Naive B cell (primary cell): ENCODE measurements at regions not wholly inside any gene's neighbourhood (a gene's known extent, or its start where the extent isn't known, plus 50 kb on each side); places are given as distances from the start of the nearest gene placed in this dataset.

Experiments used
- ATAC-seq, 2 donors: fragments of 150-1000 bp; cut with Tn5 transposase; 2 replicates each; pipeline ENCODE4 v1.10.0; 2021; ENCODE audit warnings: low read depth in 2 of 2, mild to moderate bottlenecking in 2 of 2, moderate library complexity in 2 of 2
- DNase-seq: peaks from one replicate; pipeline ENCODE4 v3.0.0; 2022
- H3K27ac Mint-ChIP-seq, 6 donors: one replicate each; pipeline ENCODE4 v1.8.0; 2020 to 2022; ENCODE audit warnings: mild to moderate bottlenecking in 6 of 6, mixed read lengths in 6 of 6, moderate library complexity in 5 of 6, inconsistent platforms in 2 of 6
- H3K27me3 Mint-ChIP-seq, 3 donors: one replicate each; pipeline ENCODE4 v1.8.0; 2021 to 2022; ENCODE audit warnings: mixed read lengths in 3 of 3, mild to moderate bottlenecking in 1 of 3
- H3K36me3 Mint-ChIP-seq, 2 donors: one replicate each; pipeline ENCODE4 v1.8.0; 2020 to 2022; ENCODE audit warnings: mixed read lengths in 2 of 2, inconsistent platforms in 1 of 2, mild to moderate bottlenecking in 1 of 2
- H3K4me1 Mint-ChIP-seq, 3 donors: one replicate each; pipeline ENCODE4 v1.8.0; 2020 to 2022; ENCODE audit warnings: mixed read lengths in 3 of 3, inconsistent platforms in 1 of 3, mild to moderate bottlenecking in 1 of 3, moderate library complexity in 1 of 3
- H3K4me3 Mint-ChIP-seq, 8 donors: one replicate each; pipeline ENCODE4 v1.8.0; 2020 to 2022; ENCODE audit warnings: mild to moderate bottlenecking in 8 of 8, mixed read lengths in 8 of 8, moderate library complexity in 8 of 8, inconsistent platforms in 2 of 8
- H3K9me3 Mint-ChIP-seq, 7 donors: one replicate each; pipeline ENCODE4 v1.8.0; 2020 to 2022; ENCODE audit warnings: mixed read lengths in 7 of 7, mild to moderate bottlenecking in 5 of 7, inconsistent platforms in 2 of 7, moderate library complexity in 1 of 7

DNA sequence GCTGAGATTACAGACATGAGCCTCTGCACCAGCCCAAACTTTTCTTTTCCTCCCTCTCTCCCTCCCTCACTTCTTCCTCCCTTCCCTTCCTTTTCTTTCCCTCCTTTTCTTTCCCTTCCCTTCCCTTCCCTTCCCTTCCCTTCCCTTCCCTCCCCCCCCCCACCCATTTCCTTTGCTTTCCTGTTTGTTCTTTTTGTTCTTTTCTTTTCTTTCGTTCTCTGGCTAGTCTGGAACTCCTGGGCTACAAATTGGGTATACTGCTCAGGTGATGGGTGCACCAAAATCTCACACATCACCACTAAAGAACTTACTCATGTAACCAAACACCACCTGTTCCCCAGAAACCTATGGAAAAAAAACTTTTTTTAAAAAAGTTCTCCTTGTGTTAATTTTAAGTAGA lies 174.8 kb upstream of the CHODL start:
- DNase-seq = no peak
- Mint-ChIP-seq H3K4me3 (no peak overlapping the region), H3K36me3 (no peaks in the 10 kb centered on the region), H3K27me3 (no peaks in the 10 kb centered on the region), H3K4me1 (no peaks in the 10 kb centered on the region), H3K27ac (no peak overlapping the region), H3K9me3 (peaks cover 0 to 2% (median 0%) of the 10 kb centered on the region in 7 donors)
- no peak for ATAC-seq

DNA sequence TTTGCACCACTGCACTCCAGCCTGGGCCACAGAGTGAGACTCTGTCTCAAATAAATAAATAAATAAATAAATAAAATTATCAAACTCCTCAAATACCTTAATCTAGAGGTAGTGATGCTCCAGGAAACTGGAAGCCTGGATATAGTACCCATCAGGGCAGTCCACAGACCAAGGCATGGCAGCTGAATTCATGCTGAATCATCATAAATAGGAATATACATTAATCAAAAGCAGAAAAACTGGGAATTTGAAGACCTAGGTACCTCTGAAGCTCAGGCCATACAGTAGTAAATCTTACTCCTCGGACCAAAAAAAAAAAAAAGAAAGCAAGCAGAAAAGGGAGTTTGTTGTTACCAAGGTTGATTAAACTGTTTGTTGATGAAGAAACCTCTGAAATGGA lies 184.2 kb upstream of the CHODL start:
- Mint-ChIP-seq H3K36me3 (peaks cover 4 to 8% of the 10 kb centered on the region in 2 donors), H3K27ac (no peak overlapping the region), H3K27me3 (no peaks in the 10 kb centered on the region), H3K9me3 (peaks cover 0 to 11% (median 2%) of the 10 kb centered on the region in 7 donors), H3K4me1 (no peaks in the 10 kb centered on the region), H3K4me3 (no peak overlapping the region)
- ATAC-seq (no peak), DNase-seq (no peak)

DNA sequence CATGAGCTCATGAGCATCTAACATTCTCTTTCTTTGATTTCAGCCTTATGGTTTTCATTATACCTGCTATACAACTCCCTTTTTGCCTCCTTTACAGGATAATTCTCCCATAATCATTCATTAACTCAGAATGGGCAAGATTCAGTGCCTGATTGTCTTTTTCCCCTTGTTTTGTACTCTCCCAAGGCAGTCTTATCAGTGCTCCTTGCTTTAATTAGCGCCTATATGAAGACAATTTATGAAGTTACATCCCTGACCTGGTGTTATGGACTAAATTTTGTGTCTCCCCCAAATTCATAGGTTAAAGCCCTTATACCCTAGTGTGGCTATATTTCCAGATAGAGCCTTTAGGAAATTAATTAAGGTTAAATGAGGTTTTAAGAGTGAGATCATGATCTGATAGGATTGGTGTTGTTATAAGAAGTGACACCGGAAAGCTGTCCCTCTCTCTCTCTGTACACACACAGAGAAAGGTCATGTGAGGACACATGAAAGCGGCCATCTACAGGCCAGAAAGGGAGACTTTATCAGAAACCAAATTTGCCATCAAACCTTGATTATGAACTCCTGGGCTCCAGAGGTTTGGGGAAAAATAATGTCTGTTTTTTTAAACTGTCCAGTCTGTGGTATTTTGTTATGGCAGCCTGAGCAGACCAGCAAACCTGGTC lies 185.8 kb upstream of the CHODL start:
- Mint-ChIP-seq H3K9me3 (peaks cover 0 to 11% (median 2%) of the 10 kb centered on the region in 7 donors), H3K4me3 (no peak overlapping the region), H3K27me3 (no peaks in the 10 kb centered on the region), H3K36me3 (peaks cover 4 to 8% of the 10 kb centered on the region in 2 donors), H3K27ac (no peak overlapping the region), H3K4me1 (no peaks in the 10 kb centered on the region)
- no peak for DNase-seq
- no peak for ATAC-seq

DNA sequence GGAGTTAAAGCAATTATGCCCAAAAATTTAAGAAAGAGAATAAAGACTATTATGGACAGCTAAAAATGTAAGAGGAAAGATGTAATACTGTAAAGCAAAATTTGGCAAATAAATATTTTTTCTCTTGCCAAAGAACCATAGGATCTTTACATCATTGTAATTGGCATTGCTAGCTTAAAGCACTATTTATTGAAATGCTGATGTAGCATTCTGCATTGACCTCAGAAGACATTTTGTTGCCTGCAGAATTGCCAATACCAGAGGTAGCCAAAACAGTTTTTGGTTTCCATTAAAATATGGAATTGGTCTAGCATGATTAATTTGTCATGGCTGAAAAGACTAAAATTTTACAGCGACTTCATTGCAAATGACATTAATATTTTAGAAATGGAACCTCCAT lies 191.5 kb upstream of the CHODL start:
- Mint-ChIP-seq H3K27me3 (no peaks in the 10 kb centered on the region), H3K4me3 (no peak overlapping the region), H3K4me1 (no peaks in the 10 kb centered on the region), H3K36me3 (no peaks in the 10 kb centered on the region), H3K9me3 (peaks cover 0 to 7% (median 0%) of the 10 kb centered on the region in 7 donors), H3K27ac (no peak overlapping the region)
- DNase-seq = no peak
- no peak for ATAC-seq

DNA sequence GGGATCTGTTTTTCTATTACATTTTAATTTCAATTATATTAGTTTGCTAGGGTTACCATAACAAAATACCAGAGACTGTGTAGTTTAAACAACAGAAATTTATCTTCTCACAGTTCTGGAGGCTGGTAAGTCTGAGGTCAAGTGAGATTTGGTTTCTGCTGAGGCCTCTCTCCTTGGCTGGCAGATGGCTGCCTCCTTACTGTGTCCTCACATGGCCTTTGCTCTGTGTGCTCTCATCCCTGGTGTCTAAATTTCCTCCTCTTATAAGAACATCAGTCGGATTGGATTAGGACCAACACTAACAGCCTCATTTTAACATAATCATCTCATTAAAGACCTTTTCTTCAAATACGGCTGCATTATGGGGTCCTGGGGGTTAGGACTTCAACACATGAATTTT lies 195.2 kb upstream of the CHODL start:
- DNase-seq (no peak), ATAC-seq (no peak)
- no peaks in the 10 kb centered on the region for H3K27me3 Mint-ChIP-seq
- peaks cover 0 to 3% (median 0%) of the 10 kb centered on the region in 7 donors for H3K9me3 Mint-ChIP-seq
- H3K4me3 Mint-ChIP-seq = no peak overlapping the region
- no peaks in the 10 kb centered on the region for H3K36me3 Mint-ChIP-seq
- H3K27ac Mint-ChIP-seq = no peak overlapping the region
- H3K4me1 Mint-ChIP-seq = no peaks in the 10 kb centered on the region

DNA sequence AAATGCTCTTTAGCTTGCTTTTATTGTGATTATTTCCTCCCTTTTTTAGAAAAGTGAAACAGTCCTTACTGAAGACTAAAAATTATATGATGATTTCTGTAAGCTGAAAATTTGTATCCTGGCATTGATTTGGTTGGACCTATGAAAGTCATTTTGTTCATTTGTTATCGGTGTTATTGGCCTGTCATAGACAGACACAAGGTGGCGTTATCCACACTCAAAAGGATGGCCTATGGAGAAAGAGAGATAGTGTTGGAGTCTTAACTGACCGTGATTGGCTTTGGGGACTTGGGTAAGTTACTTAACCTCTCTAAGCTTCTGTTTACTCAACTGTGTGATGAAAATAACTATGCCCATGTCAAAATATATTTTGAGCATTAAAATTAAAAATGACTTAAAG lies 203.6 kb upstream of the CHODL start:
- no peaks in the 10 kb centered on the region for H3K27me3 Mint-ChIP-seq
- no peaks in the 10 kb centered on the region for H3K9me3 Mint-ChIP-seq
- no peak for ATAC-seq
- H3K36me3 Mint-ChIP-seq = no peaks in the 10 kb centered on the region
- DNase-seq = no peak
- no peak overlapping the region for H3K27ac Mint-ChIP-seq
- no peak overlapping the region for H3K4me3 Mint-ChIP-seq
- no peaks in the 10 kb centered on the region for H3K4me1 Mint-ChIP-seq

DNA sequence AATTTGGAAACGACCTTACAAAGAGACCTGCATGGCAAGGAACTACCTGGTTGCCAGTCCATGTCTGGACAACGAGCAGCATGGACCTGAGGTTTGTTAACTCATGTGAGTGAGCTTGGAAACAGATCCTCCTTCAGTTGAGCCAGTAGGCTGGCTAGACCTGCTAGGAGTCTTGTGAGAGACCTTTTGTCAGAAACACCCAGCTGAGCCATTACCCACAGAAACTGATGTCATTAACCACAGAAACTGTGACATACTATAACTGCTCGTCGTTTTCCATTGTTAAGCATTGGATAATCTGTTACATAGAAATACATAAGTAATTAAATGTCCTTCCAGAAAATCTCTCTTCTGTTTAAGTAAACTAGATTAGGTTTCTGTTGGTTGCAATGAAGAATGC lies 211.1 kb upstream of the C21orf91 start:
- Mint-ChIP-seq H3K36me3 (no peaks in the 10 kb centered on the region), H3K9me3 (peaks cover 0 to 5% (median 1%) of the 10 kb centered on the region in 7 donors), H3K4me3 (no peak overlapping the region), H3K27ac (peak overlapping the region in 1 of 6 donors; percentile 68), H3K4me1 (no peaks in the 10 kb centered on the region), H3K27me3 (no peaks in the 10 kb centered on the region)
- ATAC-seq (no peak), DNase-seq (no peak)

DNA sequence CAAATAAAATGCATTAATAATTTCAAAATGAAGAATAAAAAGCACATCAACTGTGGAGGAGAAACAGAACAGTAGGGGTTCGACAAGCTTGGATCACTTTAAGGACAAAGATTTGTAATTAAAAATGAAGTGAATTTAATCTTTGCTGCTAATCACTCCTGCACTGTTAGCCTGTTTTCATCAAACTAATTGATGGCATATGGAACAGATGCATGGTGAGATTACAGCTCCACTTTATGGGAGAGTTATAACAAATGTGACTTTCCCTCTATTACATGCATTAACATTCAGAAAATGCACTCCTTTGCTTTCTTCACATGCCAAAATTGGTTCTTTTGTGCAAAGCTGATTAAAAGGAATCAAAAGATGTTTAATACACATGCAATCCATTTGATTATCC lies 207.2 kb upstream of the C21orf91 start:
- no peaks in the 10 kb centered on the region for H3K27me3 Mint-ChIP-seq
- no peaks in the 10 kb centered on the region for H3K4me1 Mint-ChIP-seq
- H3K27ac Mint-ChIP-seq = no peak overlapping the region
- H3K4me3 Mint-ChIP-seq = no peak overlapping the region
- H3K36me3 Mint-ChIP-seq = no peaks in the 10 kb centered on the region
- DNase-seq (no peak), ATAC-seq (no peak)
- peaks cover 0 to 3% (median 0%) of the 10 kb centered on the region in 7 donors for H3K9me3 Mint-ChIP-seq

DNA sequence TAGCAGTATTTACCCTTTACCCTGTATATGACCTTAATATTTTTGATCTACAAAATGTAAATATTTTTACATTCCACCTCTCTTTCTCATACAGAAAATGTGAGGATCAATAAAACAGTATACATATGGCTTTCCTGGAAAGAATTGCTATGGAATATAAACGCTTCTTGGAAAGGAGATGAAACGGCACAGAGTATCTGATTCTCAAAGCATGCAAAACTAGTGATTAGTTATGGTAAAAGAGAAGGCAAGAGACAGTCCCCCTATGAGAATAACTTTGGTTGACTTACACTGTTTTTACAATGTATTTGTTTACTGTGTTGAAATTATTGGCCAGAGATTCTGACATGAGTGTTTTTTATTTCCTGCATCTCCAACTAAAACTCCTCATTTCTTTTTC lies 204.6 kb upstream of the C21orf91 start:
- no peak overlapping the region for H3K27ac Mint-ChIP-seq
- peaks cover 0 to 5% (median 0%) of the 10 kb centered on the region in 7 donors for H3K9me3 Mint-ChIP-seq
- no peaks in the 10 kb centered on the region for H3K27me3 Mint-ChIP-seq
- no peak overlapping the region for H3K4me3 Mint-ChIP-seq
- no peak for DNase-seq
- no peak for ATAC-seq
- H3K36me3 Mint-ChIP-seq = no peaks in the 10 kb centered on the region
- no peaks in the 10 kb centered on the region for H3K4me1 Mint-ChIP-seq

DNA sequence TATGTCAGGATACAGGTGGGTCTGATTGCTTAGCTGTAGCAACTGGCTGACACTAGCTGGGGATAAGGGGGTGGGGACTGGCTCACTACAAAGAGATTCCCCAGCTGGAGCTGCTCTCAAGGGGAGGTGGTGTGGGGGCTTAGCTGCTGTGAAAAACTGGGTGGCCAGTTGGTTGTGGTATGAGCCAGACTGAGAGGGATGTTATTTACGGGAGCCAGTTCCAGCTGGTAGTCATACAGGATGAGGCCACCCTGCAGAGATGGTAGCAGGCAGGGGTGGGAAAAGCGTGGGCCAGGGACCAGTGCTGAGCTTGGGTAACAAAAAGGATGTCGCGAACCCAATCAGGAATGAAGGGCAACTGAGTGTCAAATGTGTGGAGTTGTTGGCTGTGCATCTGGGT lies 204.0 kb upstream of the C21orf91 start:
- Mint-ChIP-seq H3K27ac (no peak overlapping the region), H3K27me3 (no peaks in the 10 kb centered on the region), H3K9me3 (peaks cover 0 to 5% (median 0%) of the 10 kb centered on the region in 7 donors), H3K4me1 (no peaks in the 10 kb centered on the region), H3K36me3 (no peaks in the 10 kb centered on the region), H3K4me3 (no peak overlapping the region)
- DNase-seq (no peak), ATAC-seq (no peak)

DNA sequence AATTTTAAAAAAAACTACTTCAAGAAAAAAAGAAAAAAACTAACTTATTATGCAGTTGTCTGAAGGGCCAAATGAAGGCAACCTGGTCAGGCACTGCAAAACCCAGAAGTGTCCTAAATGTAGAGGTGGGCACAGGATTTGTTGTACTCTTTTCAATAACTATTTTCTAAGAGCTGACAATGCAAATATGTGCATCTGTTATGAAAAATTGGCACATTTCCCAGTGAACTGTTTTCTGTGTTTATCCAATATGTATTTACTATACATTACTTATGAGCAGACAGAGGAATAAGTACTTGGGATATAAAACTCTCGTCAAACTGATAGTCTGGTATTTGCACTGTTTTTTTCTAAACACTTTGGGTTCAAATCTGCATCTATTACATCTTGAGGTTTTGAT lies 188.0 kb upstream of the C21orf91 start:
- DNase-seq (no peak), ATAC-seq (no peak)
- H3K27ac Mint-ChIP-seq = no peak overlapping the region
- H3K36me3 Mint-ChIP-seq = no peaks in the 10 kb centered on the region
- H3K27me3 Mint-ChIP-seq = no peaks in the 10 kb centered on the region
- H3K4me3 Mint-ChIP-seq = no peak overlapping the region
- peaks cover 0 to 2% (median 0%) of the 10 kb centered on the region in 3 donors for H3K4me1 Mint-ChIP-seq
- H3K9me3 Mint-ChIP-seq = peaks cover 0 to 6% (median 2%) of the 10 kb centered on the region in 7 donors

DNA sequence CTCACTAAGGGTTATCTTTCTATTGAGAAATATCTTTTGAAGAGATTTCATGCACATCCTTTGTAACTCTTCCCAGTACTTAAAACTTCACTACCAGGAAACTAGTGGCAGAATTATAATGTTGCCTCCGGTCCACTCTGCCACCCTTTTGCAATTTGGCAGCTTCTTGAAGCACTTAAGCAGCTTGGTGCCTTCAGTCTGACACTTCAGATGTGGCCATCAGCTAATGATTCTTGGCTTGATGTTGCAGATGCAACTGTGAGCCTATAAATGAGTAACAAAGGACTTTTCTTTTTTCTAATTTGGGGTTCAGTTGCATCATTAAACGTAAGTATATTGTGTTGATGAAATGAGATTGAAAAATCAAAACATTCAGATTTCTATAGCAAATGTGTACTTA lies 187.5 kb upstream of the C21orf91 start:
- Mint-ChIP-seq H3K4me3 (no peak overlapping the region), H3K27me3 (no peaks in the 10 kb centered on the region), H3K27ac (no peak overlapping the region), H3K9me3 (peaks cover 0 to 6% (median 2%) of the 10 kb centered on the region in 7 donors), H3K4me1 (peaks cover 0 to 2% (median 0%) of the 10 kb centered on the region in 3 donors), H3K36me3 (no peaks in the 10 kb centered on the region)
- DNase-seq (no peak), ATAC-seq (no peak)

DNA sequence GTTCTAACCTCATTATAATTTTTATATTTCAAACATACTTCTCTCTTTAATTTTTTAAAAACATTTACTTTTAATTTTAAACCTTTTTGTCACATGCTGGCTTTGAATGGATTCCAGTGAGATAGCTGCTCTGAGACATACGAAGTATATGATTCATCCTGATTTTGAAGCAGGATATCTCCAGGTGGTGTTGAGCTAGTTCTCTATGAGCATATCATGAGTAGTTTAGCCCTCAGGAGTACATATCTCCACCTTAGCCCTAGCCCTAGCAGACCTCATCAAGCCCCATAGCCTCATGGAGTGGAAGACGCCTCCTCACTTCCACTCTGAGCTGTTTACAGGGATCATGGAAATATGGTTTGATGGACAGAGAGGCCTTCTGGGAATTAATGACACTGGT lies 183.2 kb upstream of the C21orf91 start:
- Mint-ChIP-seq H3K27ac (no peak overlapping the region), H3K4me3 (no peak overlapping the region), H3K36me3 (no peaks in the 10 kb centered on the region), H3K4me1 (peaks cover 0 to 6% (median 2%) of the 10 kb centered on the region in 3 donors), H3K9me3 (peaks cover 5 to 9% (median 7%) of the 10 kb centered on the region in 7 donors), H3K27me3 (no peaks in the 10 kb centered on the region)
- ATAC-seq (no peak), DNase-seq (no peak)

DNA sequence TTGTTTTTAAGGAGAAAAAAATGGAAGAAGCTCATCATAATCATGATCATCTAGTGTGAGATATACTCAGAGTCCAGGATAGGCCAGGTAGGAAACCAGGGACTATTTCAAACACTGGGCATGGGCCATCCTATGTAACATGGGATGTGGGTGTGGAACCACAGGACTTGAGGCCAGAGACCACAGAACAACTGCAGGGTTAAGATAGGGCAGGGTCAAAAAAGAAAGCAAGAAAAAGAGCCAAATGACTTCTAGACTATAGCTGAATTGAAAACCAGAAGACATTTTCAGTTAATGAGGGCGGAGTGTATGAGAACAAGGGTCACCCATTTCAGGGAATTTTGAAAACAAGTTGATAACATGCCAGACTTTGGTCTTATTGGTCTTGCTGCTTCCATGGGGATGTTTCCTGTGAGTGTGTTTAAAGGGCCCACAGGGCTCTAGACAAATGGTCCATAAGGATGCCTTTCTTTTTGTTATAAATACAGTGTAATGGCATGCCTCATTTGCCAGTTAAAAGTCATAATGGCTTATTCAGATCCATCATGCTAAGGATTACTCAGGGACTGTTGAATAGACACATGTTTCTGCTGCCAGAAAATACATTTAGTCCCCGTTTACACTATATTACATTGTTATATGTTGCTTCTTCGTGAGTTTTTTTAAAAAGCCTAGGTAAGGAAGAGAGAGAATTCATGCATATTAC lies 182.0 kb upstream of the C21orf91 start:
- no peaks in the 10 kb centered on the region for H3K27me3 Mint-ChIP-seq
- no peaks in the 10 kb centered on the region for H3K36me3 Mint-ChIP-seq
- peaks cover 0 to 6% (median 2%) of the 10 kb centered on the region in 3 donors for H3K4me1 Mint-ChIP-seq
- no peak for ATAC-seq
- H3K9me3 Mint-ChIP-seq = peaks cover 5 to 12% (median 8%) of the 10 kb centered on the region in 7 donors
- H3K27ac Mint-ChIP-seq = no peak overlapping the region
- no peak for DNase-seq
- no peak overlapping the region for H3K4me3 Mint-ChIP-seq
